Activated naive CD4-positive, alpha-beta T cell treated with anti-CD3 and anti-CD28 coated beads, Interleukin-2, amount 50 U/mL, for 72 hours (primary cell): ENCODE measurements at regions not wholly inside any gene's neighbourhood (a gene's known extent, or its start where the extent isn't known, plus 50 kb on each side); places are given as distances from the start of the nearest gene placed in this dataset.
"Not testable (repeated sequence)": the region's sequence is repeated elsewhere in the genome, so short reads cannot be mapped to it uniquely, and the experiment has no call there.

ENCODE experiments used
- ATAC-seq, 2 donors: fragments of 150-1000 bp; cut with Tn5 transposase; 2 replicates each; pipeline ENCODE4 v1.10.0; 2021; ENCODE audit warnings: mild to moderate bottlenecking in 2 of 2, moderate library complexity in 2 of 2
- DNase-seq, 2 donors: peaks; one replicate each; pipeline ENCODE4 v3.0.0; 2021 to 2022; ENCODE audit warnings: low spot score in 2 of 2
- H3K27ac Mint-ChIP-seq, 2 donors: one replicate each; pipeline ENCODE4 v1.8.0; 2022; ENCODE audit warnings: mild to moderate bottlenecking in 2 of 2, mixed read lengths in 2 of 2
- H3K36me3 Mint-ChIP-seq, 2 donors: one replicate each; pipeline ENCODE4 v1.8.0; 2022; ENCODE audit warnings: mixed read lengths in 2 of 2
- H3K9me3 Mint-ChIP-seq, 2 donors: one replicate each; pipeline ENCODE4 v1.8.0; 2022; ENCODE audit warnings: mixed read lengths in 2 of 2

- ATAC-seq = no peak
Observed at GRCh38 chr9:88300556-88300955, 87.7 kb upstream of the SPIN1 start.

GRCh38 chr9:88291856-88292255 is 96.4 kb upstream of the SPIN1 start:
- no peak for ATAC-seq
- no peak for DNase-seq
- H3K36me3 Mint-ChIP-seq = no peaks in the 10 kb centered on the region
- no peak overlapping the region for H3K27ac Mint-ChIP-seq
- H3K9me3 Mint-ChIP-seq = no peaks in the 10 kb centered on the region

More at GRCh38 chr9:88300556-88300955, 87.7 kb upstream of the SPIN1 start:
- peaks cover 9% of the 10 kb centered on the region in 2 donors for H3K36me3 Mint-ChIP-seq
- H3K27ac Mint-ChIP-seq = no peak overlapping the region
- H3K9me3 Mint-ChIP-seq = peaks cover 0 to 16% of the 10 kb centered on the region in 2 donors
- DNase-seq = no peak

- ATAC-seq (no peak), DNase-seq (no peak)
- no peaks in the 10 kb centered on the region for H3K36me3 Mint-ChIP-seq
- peak overlapping the region in 1 of 2 donors; percentile 22 for H3K27ac Mint-ChIP-seq
- no peaks in the 10 kb centered on the region for H3K9me3 Mint-ChIP-seq
Observed at GRCh38 chr9:88291056-88291455, 97.2 kb upstream of the SPIN1 start.

DNA sequence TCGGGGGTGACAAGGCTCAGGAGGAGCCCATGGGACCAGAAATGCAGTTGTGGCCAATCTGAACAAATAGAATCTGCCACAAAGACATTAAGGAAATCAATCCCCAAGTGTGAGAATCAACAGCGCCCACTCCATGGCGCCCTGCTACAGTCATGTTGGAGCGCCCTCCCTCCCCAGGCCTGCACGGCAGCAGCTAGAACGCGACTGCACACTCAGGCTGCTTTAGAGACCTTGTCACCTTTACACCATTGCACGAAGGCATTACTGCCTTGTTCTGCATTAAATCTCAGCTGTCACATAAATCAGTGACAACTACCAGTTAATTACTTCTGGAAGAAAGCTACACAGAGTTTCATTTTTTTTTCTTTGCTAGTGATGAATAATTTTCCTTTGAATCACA is 98.7 kb upstream of the SPIN1 start:
- ATAC-seq = no peak
- Mint-ChIP-seq H3K9me3 (peaks cover 4 to 10% of the 10 kb centered on the region in 2 donors), H3K36me3 (peaks cover 8 to 10% of the 10 kb centered on the region in 2 donors), H3K27ac (no peak overlapping the region)
- DNase-seq = no peak

- DNase-seq (no peak), ATAC-seq (no peak)
- peaks cover 14 to 18% of the 10 kb centered on the region in 2 donors for H3K36me3 Mint-ChIP-seq
- H3K9me3 Mint-ChIP-seq = peaks cover 11 to 19% of the 10 kb centered on the region in 2 donors
- no peak overlapping the region for H3K27ac Mint-ChIP-seq
Observed at GRCh38 chr9:88287972-88288371, 100.3 kb upstream of the SPIN1 start.

- ATAC-seq (peak; percentile 41 to 82), DNase-seq (no peak)
- H3K36me3 Mint-ChIP-seq = peaks cover 15 to 24% of the 10 kb centered on the region in 2 donors
- H3K9me3 Mint-ChIP-seq = peaks cover 11 to 19% of the 10 kb centered on the region in 2 donors
- H3K27ac Mint-ChIP-seq = peak overlapping the region in 1 of 2 donors; percentile 6
Observed at GRCh38 chr9:88280816-88281382, 107.3 kb upstream of the SPIN1 start.

DNA sequence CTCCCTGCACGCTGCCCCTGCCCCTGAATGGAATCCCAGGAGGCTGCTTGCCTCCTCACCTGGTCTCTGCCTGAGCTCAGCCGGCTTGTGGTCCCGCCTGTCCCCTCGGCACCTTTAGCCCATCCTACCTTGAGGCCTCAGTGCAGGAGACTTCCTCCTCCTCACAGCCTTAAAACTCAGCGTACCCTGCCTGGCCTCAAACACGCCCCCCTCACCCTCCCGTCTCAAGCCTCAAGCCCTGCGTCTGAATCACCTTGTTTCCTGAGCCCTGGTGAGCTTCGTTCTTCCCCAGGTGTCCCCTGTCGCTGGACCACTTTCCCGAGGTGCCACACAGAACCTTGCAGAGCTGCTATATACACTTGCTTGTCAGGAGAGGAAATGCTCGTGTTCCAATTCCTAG is 110.2 kb upstream of the SPIN1 start:
- ATAC-seq (no peak), DNase-seq (no peak)
- Mint-ChIP-seq H3K9me3 (peaks cover under 1% of the 10 kb centered on the region in 2 donors), H3K27ac (no peak overlapping the region), H3K36me3 (peaks cover 2 to 6% of the 10 kb centered on the region in 2 donors)

GRCh38 chr9:88274078-88274477 is 114.2 kb upstream of the SPIN1 start:
- H3K27ac Mint-ChIP-seq = no peak overlapping the region
- DNase-seq (no peak), ATAC-seq (no peak)
- no peaks in the 10 kb centered on the region for H3K36me3 Mint-ChIP-seq
- no peaks in the 10 kb centered on the region for H3K9me3 Mint-ChIP-seq

DNA sequence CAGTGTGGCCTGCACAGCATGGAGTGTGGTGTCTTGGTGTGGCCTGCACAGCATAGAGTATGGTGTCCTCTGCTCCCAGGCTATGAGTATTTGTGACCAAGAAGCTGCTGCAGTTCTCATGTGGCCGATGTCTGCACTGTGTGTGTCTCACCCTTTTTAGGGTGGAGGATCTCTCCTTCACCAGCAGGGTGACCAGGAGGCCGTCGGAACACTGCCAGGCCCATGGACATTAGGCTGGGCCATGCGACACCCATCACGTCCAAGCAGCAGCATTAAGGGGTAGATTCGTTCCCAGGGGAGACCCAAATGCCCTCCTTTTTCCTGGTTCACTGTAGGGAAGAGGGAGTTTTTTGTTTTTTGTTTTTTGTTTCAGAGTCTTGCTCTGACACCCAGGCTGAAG is 115.3 kb upstream of the SPIN1 start:
- H3K27ac Mint-ChIP-seq = no peak overlapping the region
- DNase-seq = no peak
- no peak for ATAC-seq
- H3K36me3 Mint-ChIP-seq = no peaks in the 10 kb centered on the region
- no peaks in the 10 kb centered on the region for H3K9me3 Mint-ChIP-seq

DNA sequence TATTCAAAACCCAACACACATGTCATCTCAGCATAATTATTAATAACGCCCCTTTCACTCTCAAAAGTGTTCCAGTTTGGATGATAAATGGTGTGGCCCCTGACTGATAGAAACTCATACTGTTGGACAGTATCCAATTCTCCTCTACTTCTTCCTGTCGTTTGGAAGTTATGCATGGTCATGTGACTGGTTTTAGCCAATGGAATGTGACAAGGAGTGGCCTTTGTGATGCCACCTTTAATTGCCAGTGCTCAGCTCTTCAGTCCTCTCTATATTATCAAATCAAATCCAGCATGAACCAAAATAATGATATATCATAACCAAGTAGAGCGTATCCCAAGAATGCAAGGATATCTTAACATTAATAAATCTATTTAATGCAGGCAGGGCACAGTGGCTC is 117.8 kb upstream of the SPIN1 start:
- Mint-ChIP-seq H3K27ac (no peak overlapping the region), H3K9me3 (peaks cover 0 to 4% of the 10 kb centered on the region in 2 donors), H3K36me3 (no peaks in the 10 kb centered on the region)
- ATAC-seq = no peak
- DNase-seq = no peak

DNA sequence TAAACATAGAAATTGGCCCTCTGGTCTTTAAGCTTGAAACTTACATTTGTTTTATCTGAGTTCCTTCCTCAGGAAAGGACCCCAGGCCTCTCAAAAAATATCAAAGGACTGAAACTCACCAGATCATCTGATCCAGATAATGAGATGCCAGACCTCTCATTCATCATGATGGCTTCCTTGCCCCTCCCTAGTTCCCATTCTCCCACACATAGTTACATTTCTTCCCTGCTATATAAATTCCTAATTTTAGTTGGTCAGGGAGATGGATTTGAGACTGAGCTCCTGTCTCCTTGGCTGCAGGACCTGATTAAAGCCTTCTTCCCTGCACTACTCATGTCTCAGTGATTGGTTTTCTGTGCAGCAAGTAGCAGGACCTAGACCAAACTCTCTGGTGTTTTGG is 119.4 kb upstream of the SPIN1 start:
- ATAC-seq = no peak
- H3K27ac Mint-ChIP-seq = no peak overlapping the region

DNA sequence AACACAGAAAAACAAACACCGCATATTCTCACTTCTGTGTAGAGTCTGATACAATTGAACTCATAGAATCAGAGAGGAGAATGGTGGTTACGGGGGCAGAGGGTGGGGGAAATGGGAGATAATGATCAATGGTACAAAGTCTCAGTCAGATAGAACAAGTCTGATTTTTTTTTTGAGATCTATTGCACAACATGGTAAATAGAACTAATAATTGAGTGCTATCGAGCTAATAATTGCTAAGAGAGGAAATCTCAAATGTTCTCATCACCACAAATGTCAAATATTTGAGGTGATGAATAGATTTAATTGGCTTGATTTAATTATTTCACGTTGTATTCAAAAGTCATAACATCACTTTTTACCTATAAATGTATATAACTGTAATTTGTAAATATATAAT is 121.0 kb upstream of the SPIN1 start:
- no peak for ATAC-seq
- DNase-seq = no peak
- no peak overlapping the region for H3K27ac Mint-ChIP-seq
- peaks cover 0 to 4% of the 10 kb centered on the region in 2 donors for H3K9me3 Mint-ChIP-seq
- no peaks in the 10 kb centered on the region for H3K36me3 Mint-ChIP-seq

More for the DNA sequence above, 119.4 kb upstream of the SPIN1 start:
- peaks cover 0 to 4% of the 10 kb centered on the region in 2 donors for H3K9me3 Mint-ChIP-seq
- H3K36me3 Mint-ChIP-seq = no peaks in the 10 kb centered on the region
- DNase-seq = no peak

GRCh38 chr9:88266416-88266815 is 121.8 kb upstream of the SPIN1 start:
- no peaks in the 10 kb centered on the region for H3K36me3 Mint-ChIP-seq
- no peak overlapping the region for H3K27ac Mint-ChIP-seq
- no peak for ATAC-seq

DNA sequence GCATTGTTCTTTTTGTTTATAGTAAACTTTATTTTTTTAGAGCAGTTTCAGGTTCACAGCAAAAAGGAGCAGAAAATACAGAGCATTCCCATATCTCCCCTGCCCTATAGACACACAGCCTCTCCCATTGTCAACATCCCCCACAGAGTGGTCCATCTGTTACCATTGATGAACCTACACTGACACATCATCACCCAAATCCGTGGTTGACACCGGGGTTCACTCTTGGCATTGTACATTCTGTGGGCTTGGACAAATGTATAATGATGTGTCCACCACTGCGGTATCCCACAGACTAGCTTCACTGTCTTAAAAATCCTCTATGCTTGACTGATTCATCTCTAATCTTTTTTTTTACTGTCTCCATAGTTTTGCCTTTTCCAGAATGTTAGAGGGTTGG is 120.7 kb upstream of the SPATA31C2 start:
- peaks cover 0 to 4% of the 10 kb centered on the region in 2 donors for H3K9me3 Mint-ChIP-seq
- H3K36me3 Mint-ChIP-seq = peaks cover 0 to 1% of the 10 kb centered on the region in 2 donors
- H3K27ac Mint-ChIP-seq = no peak overlapping the region
- ATAC-seq = no peak
- DNase-seq = no peak

More at GRCh38 chr9:88266416-88266815, 121.8 kb upstream of the SPIN1 start:
- DNase-seq = no peak
- peaks cover 0 to 4% of the 10 kb centered on the region in 2 donors for H3K9me3 Mint-ChIP-seq

- Mint-ChIP-seq H3K27ac (no peak overlapping the region), H3K9me3 (peaks cover 0 to 4% of the 10 kb centered on the region in 2 donors), H3K36me3 (peaks cover 0 to 4% of the 10 kb centered on the region in 2 donors)
- ATAC-seq (no peak), DNase-seq (no peak)
Observed at GRCh38 chr9:88258601-88259000, 120.3 kb upstream of the SPATA31C2 start.

GRCh38 chr9:88258024-88258423 is 119.7 kb upstream of the SPATA31C2 start:
- Mint-ChIP-seq H3K27ac (no peak overlapping the region), H3K9me3 (peaks cover 0 to 8% of the 10 kb centered on the region in 2 donors), H3K36me3 (peaks cover 0 to 4% of the 10 kb centered on the region in 2 donors)
- ATAC-seq (no peak), DNase-seq (no peak)

- H3K9me3 Mint-ChIP-seq = peaks cover 10 to 17% of the 10 kb centered on the region in 2 donors
- DNase-seq (no peak), ATAC-seq (no peak)
- H3K36me3 Mint-ChIP-seq = peaks cover 10 to 11% of the 10 kb centered on the region in 2 donors
- H3K27ac Mint-ChIP-seq = no peak overlapping the region
Observed at GRCh38 chr9:88256216-88256615, 117.9 kb upstream of the SPATA31C2 start.

- not testable (repeated sequence) for DNase-seq, ATAC-seq, H3K27ac Mint-ChIP-seq
- Mint-ChIP-seq H3K36me3 (peaks cover 14 to 15% of the 10 kb centered on the region in 2 donors), H3K9me3 (peaks cover 14 to 21% of the 10 kb centered on the region in 2 donors)
Observed at GRCh38 chr9:88255806-88256205, 117.5 kb upstream of the SPATA31C2 start.
